ENCODE measurements at regions not wholly inside any gene's neighbourhood (a gene's known extent, or its start where the extent isn't known, plus 50 kb on each side); places are given as distances from the start of the nearest gene placed in this dataset.

DNA sequence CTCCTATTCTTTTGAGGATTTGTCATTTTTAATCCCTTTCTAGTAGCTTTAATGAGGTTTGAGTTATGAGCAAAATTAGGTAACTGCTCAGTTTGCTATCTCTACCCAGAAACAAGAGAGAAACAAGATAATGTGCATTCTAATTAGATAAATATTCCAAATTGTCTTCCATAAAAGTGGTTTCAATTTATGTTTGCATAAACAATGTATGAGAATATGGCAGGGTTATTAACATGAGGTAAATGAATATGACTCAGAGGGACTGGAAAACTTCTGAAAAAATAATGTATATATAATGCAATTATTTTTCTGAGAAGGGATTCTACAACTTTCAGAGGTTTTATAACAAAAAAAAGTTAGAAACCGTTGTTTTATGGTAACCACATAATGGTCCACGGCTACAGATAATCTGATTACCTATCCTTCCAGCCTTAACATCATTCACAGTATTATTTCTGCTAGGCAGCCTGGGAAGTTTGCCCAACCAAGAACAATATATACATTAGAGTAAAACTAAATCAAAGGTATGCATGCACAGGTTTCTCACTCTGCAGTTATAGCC, 101.2 kb downstream of the CRPPA start:
- intact Hi-C loops (cut with micrococcal nuclease) (no loop called here), in situ Hi-C loops (cut with MboI) (no loop called here)
- BruUV-seq (replicated peaks) = no TSS peak
- Histone ChIP-seq H3K27me3 (ENCODE audit: control insufficient read depth in 2 of 2, insufficient read depth in 2 of 2, low read length in 2 of 2) (no peaks in the 10 kb centered on the region), H4K20me1 (replicated peaks; ENCODE audit: control insufficient read depth, insufficient read depth, low read length) (no peaks in the 10 kb centered on the region), H3K79me2 (ENCODE audit: control insufficient read depth, insufficient read depth, low read length) (peaks cover 11% of the 10 kb centered on the region; the same call in 1 of the 3 replicates), H3K9ac (ENCODE audit: insufficient read depth in 1 of 2, low read depth in 2 of 2, low read length in 2 of 2) (no peak overlapping the region), H3K4me2 (ENCODE audit: insufficient read depth, low read length) (no peak overlapping the region), H3K36me3 (ENCODE audit: control insufficient read depth, insufficient read depth, low read length) (peaks cover 20% of the 10 kb centered on the region), H3K9me3 (replicated peaks; ENCODE audit: control insufficient read depth, insufficient read depth, low read depth, low read length) (no peaks in the 10 kb centered on the region), H3K4me1 (replicated peaks in 1 of 2; ENCODE audit: control insufficient read depth in 2 of 2, insufficient read depth in 2 of 2, low read length in 2 of 2) (no peaks in the 10 kb centered on the region), H3K27ac (ENCODE audit: extremely low read depth, low read depth, low read length) (no peak overlapping the region), H2AFZ (ENCODE audit: low read depth, low read length) (no peak overlapping the region), H3K4me3 (no peak overlapping the region), H3K9me1 (ENCODE audit: control insufficient read depth, insufficient read depth, low read length) (no peaks in the 10 kb centered on the region)
- DNase-seq (ENCODE audit: extremely low read depth in 1 of 4, low spot score in 3 of 4) (no peak), FAIRE-seq (no peak), ATAC-seq (no peak)
- ChIA-PET POLR2A (interaction anchor here (0.7 kb wide), 1 partner anchor 9 kb away, joined by 3 read pairs; no protein-coding TSS in a partner anchor), CTCF (ENCODE audit: low intra/inter-chr PET ratio) (no interaction called here)
- WGBS (ENCODE audit: insufficient coverage, low coverage, missing lambda C conversion rate) = 93% methylated on average over 2 of the region's 2 CpGs
- TF ChIP-seq ZNF583 (CRISPR knock-in tag; IDR thresholded peaks at IDR 0.05) = no peak
- TF ChIP-seq ATF2 (CRISPR knock-in tag; IDR thresholded peaks at IDR 0.05) = no peak
- TF ChIP-seq RERE (CRISPR knock-in tag; IDR thresholded peaks at IDR 0.05; ENCODE audit: borderline replicate concordance) = no peak
- TF ChIP-seq ZNF274 (IDR thresholded peaks at IDR 0.05; ENCODE audit: borderline replicate concordance, low read depth, low read length) = no peak
- no peak for TF ChIP-seq NFYB (IDR thresholded peaks at IDR 0.05; ENCODE audit: extremely low read depth, insufficient read length)
- TF ChIP-seq, protein P1, sequence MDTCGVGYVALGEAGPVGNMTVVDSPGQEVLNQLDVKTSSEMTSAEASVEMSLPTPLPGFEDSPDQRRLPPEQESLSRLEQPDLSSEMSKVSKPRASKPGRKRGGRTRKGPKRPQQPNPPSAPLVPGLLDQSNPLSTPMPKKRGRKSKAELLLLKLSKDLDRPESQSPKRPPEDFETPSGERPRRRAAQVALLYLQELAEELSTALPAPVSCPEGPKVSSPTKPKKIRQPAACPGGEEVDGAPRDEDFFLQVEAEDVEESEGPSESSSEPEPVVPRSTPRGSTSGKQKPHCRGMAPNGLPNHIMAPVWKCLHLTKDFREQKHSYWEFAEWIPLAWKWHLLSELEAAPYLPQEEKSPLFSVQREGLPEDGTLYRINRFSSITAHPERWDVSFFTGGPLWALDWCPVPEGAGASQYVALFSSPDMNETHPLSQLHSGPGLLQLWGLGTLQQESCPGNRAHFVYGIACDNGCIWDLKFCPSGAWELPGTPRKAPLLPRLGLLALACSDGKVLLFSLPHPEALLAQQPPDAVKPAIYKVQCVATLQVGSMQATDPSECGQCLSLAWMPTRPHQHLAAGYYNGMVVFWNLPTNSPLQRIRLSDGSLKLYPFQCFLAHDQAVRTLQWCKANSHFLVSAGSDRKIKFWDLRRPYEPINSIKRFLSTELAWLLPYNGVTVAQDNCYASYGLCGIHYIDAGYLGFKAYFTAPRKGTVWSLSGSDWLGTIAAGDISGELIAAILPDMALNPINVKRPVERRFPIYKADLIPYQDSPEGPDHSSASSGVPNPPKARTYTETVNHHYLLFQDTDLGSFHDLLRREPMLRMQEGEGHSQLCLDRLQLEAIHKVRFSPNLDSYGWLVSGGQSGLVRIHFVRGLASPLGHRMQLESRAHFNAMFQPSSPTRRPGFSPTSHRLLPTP (IDR thresholded peaks at IDR 0.05; ENCODE audit: borderline replicate concordance, extremely low read depth, insufficient read length) = no peak
- TF ChIP-seq ZNF124 (CRISPR knock-in tag; IDR thresholded peaks at IDR 0.05) = no peak
- no peak for TF ChIP-seq POLR2H (tag; IDR thresholded peaks at IDR 0.05; ENCODE audit: low read depth)
- no peak for TF ChIP-seq PRMT5 (CRISPR knock-in tag; IDR thresholded peaks at IDR 0.05)
- no peak for TF ChIP-seq MIER1 (IDR thresholded peaks at IDR 0.05; ENCODE audit: low read depth)
